WTC11 (cell line): ENCODE measurements at regions not wholly inside any gene's neighbourhood (a gene's known extent, or its start where the extent isn't known, plus 50 kb on each side); places are given as distances from the start of the nearest gene placed in this dataset.

Source experiments
- ATAC-seq: fragments of 200-7000 bp; cut with Tn5 transposase; 2 replicates; pipeline ENCODE4 v1.10.0; 2021; ENCODE audit warnings: mild to moderate bottlenecking, moderate library complexity
- CTCF ChIA-PET: fragments of 300-600 bp; sonication (Branson Sonifier 250); formaldehyde crosslinking; loops from one replicate; lab custom pipeline; 2021; ENCODE audit warnings: antibody characterized with exemption; lab: Charles Lee
- POLR2A ChIA-PET: fragments of 350-600 bp; sonication (Branson Sonifier 250); formaldehyde crosslinking; loops from one replicate; lab custom pipeline; 2021; ENCODE audit warnings: antibody characterized with exemption; lab: Charles Lee
- DNase-seq: peaks from one replicate; pipeline ENCODE4 v3.0.0; 2021; ENCODE audit warnings: low spot score
- H3K27ac Mint-ChIP-seq: 2 replicates; pipeline ENCODE4 v1.8.0; 2021; ENCODE audit warnings: mixed read lengths
- H3K27me3 Mint-ChIP-seq: 2 replicates; pipeline ENCODE4 v1.8.0; 2021; ENCODE audit warnings: low read depth, mild to moderate bottlenecking, moderate library complexity, mixed read lengths
- H3K36me3 Mint-ChIP-seq: 2 replicates; pipeline ENCODE4 v1.8.0; 2021; ENCODE audit warnings: mixed read lengths
- H3K4me1 Mint-ChIP-seq: 2 replicates; pipeline ENCODE4 v1.8.0; 2022; ENCODE audit warnings: mixed read lengths
- H3K4me3 Mint-ChIP-seq: 2 replicates; pipeline ENCODE4 v1.8.0; 2021; ENCODE audit warnings: mild to moderate bottlenecking, moderate library complexity, mixed read lengths
- H3K9me3 Mint-ChIP-seq: 2 replicates; pipeline ENCODE4 v1.8.0; 2021; ENCODE audit warnings: mixed read lengths
- AR ChIP-seq: fragments of 250-450 bp; sonication (Bioruptor Pico); IDR thresholded peaks from 2 replicates; pipeline ENCODE4 v1.9.0; 2021; ENCODE audit warnings: mild to moderate bottlenecking
- CDX4 ChIP-seq: fragments of 250-450 bp; sonication (Bioruptor Pico); IDR thresholded peaks from 2 replicates; pipeline ENCODE4 v1.9.0; 2021; ENCODE audit warnings: moderate library complexity, mild to moderate bottlenecking, inconsistent platforms, borderline replicate concordance
- ELF4 ChIP-seq: sonication (generic); formaldehyde crosslinking; IDR thresholded peaks from 2 replicates; pipeline ENCODE4 v1.8.1; 2022; ENCODE audit warnings: low read depth, mild to moderate bottlenecking, moderate library complexity, missing genetic modification reagents
- FOXJ3 ChIP-seq: sonication (generic); formaldehyde crosslinking; IDR thresholded peaks from 2 replicates; pipeline ENCODE4 v1.9.0; 2021; ENCODE audit warnings: missing genetic modification reagents, mild to moderate bottlenecking, borderline replicate concordance
- HMGA2 ChIP-seq: fragments of 250-450 bp; sonication (Bioruptor Pico); IDR thresholded peaks from 2 replicates; pipeline ENCODE4 v1.4.0; 2021; ENCODE audit warnings: mild to moderate bottlenecking, moderate library complexity
- JAZF1 ChIP-seq: fragments of 250-450 bp; sonication (Bioruptor Pico); IDR thresholded peaks from 2 replicates; pipeline ENCODE4 v1.9.0; 2021; ENCODE audit warnings: moderate library complexity, mild to moderate bottlenecking, inconsistent platforms
- OVOL2 ChIP-seq: fragments of 250-450 bp; sonication (Bioruptor Pico); IDR thresholded peaks from 2 replicates; pipeline ENCODE4 v1.9.0; 2021; ENCODE audit warnings: mild to moderate bottlenecking, borderline replicate concordance
- SMAD4 ChIP-seq: sonication (generic); formaldehyde crosslinking; IDR thresholded peaks from 2 replicates; pipeline ENCODE4 v1.8.0; 2022; ENCODE audit warnings: mild to moderate bottlenecking, missing genetic modification reagents
- TCF7 ChIP-seq: sonication (generic); formaldehyde crosslinking; IDR thresholded peaks from 2 replicates; pipeline ENCODE4 v1.8.0; 2022; ENCODE audit warnings: mild to moderate bottlenecking, low read depth, missing genetic modification reagents, moderate library complexity
- ZNF219 ChIP-seq: sonication (generic); formaldehyde crosslinking; IDR thresholded peaks from 2 replicates; pipeline ENCODE4 v1.8.0; 2023; ENCODE audit warnings: missing genetic modification reagents, mild to moderate bottlenecking, borderline replicate concordance
- ZNF232 ChIP-seq: sonication (generic); formaldehyde crosslinking; IDR thresholded peaks from 2 replicates; pipeline ENCODE4 v1.8.0; 2022; ENCODE audit warnings: mild to moderate bottlenecking, missing genetic modification reagents
- ZNF263 ChIP-seq: sonication (generic); formaldehyde crosslinking; IDR thresholded peaks from 2 replicates; pipeline ENCODE4 v1.8.1; 2022; ENCODE audit warnings: low read depth, mild to moderate bottlenecking, moderate library complexity, missing genetic modification reagents
- ZNF317 ChIP-seq: sonication (generic); formaldehyde crosslinking; IDR thresholded peaks from 2 replicates; pipeline ENCODE4 v1.8.1; 2023; ENCODE audit warnings: low read depth, mild to moderate bottlenecking, moderate library complexity, missing genetic modification reagents, borderline replicate concordance
- ZNF416 ChIP-seq: fragments of 250-450 bp; sonication (Bioruptor Pico); IDR thresholded peaks from 2 replicates; pipeline ENCODE4 v1.9.0; 2021; ENCODE audit warnings: mild to moderate bottlenecking, inconsistent platforms
- TF ChIP-seq, protein P1 (sequence below): sonication (generic); formaldehyde crosslinking; IDR thresholded peaks from 2 replicates; pipeline ENCODE4 v1.8.1; 2023; ENCODE audit warnings: mild to moderate bottlenecking, missing genetic modification reagents, moderate library complexity
- TF ChIP-seq, protein P2 (sequence below): fragments of 250-450 bp; sonication (Bioruptor Pico); IDR thresholded peaks from 2 replicates; pipeline ENCODE4 v1.8.0; 2021; ENCODE audit warnings: mild to moderate bottlenecking
- TF ChIP-seq, protein P3 (sequence below): sonication (generic); formaldehyde crosslinking; IDR thresholded peaks from 2 replicates; pipeline ENCODE4 v1.8.0; 2023; ENCODE audit warnings: missing genetic modification reagents, mild to moderate bottlenecking, borderline replicate concordance

DNA sequence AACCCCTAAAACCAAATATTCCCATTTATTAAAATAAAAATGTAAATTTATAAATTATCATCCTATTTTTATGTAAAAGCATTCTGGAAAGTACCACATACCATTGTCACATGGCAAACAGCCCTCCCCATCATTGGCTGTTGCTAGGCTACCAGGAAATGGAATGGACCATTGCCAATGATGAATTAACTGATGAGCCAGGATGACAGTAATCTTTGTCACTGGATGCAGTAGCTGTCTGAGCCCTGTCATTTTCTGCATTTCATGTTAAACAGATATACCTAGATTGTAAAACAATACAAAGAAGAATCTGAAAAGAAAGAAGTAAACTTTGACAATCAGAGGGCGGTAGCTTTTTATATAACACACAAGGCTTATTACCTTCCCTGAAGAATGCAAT lies 641.4 kb downstream of the BCL11A start:
- POLR2A ChIA-PET, result no interaction called here
- Mint-ChIP-seq H3K4me3 (no peak overlapping the region), H3K36me3 (no peaks in the 10 kb centered on the region), H3K4me1 (no peaks in the 10 kb centered on the region), H3K27ac (no peak overlapping the region), H3K27me3 (no peaks in the 10 kb centered on the region; the same call in 1 of the 2 replicates), H3K9me3 (no peaks in the 10 kb centered on the region)
- DNase-seq (no peak), ATAC-seq (no peak)
- TF ChIP-seq ZNF263 (CRISPR knock-in tag), result no peak
- TF ChIP-seq, protein P1, sequence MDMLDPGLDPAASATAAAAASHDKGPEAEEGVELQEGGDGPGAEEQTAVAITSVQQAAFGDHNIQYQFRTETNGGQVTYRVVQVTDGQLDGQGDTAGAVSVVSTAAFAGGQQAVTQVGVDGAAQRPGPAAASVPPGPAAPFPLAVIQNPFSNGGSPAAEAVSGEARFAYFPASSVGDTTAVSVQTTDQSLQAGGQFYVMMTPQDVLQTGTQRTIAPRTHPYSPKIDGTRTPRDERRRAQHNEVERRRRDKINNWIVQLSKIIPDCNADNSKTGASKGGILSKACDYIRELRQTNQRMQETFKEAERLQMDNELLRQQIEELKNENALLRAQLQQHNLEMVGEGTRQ, result 0 out of 2 replicates have a peak, but pooled peaks have one; percentile 17
- CTCF ChIA-PET, result no interaction called here

GRCh38 chr2:59910166-59910565 lies 643.3 kb downstream of the BCL11A start:
- Mint-ChIP-seq H3K4me3 (no peak overlapping the region), H3K27me3 (no peaks in the 10 kb centered on the region), H3K4me1 (no peaks in the 10 kb centered on the region), H3K36me3 (no peaks in the 10 kb centered on the region), H3K9me3 (no peaks in the 10 kb centered on the region), H3K27ac (no peak overlapping the region)
- POLR2A ChIA-PET, result no interaction called here
- ATAC-seq (no peak), DNase-seq (no peak)
- CTCF ChIA-PET, result no interaction called here
- TF ChIP-seq TCF7 (CRISPR knock-in tag) (no peak), ZNF416 (CRISPR knock-in tag) (no peak), ELF4 (CRISPR knock-in tag) (no peak), HMGA2 (no peak), CDX4 (CRISPR knock-in tag) (no peak), ZNF263 (CRISPR knock-in tag) (no peak), ZNF317 (CRISPR knock-in tag) (no peak), FOXJ3 (CRISPR knock-in tag) (no peak)
- TF ChIP-seq, protein P2, sequence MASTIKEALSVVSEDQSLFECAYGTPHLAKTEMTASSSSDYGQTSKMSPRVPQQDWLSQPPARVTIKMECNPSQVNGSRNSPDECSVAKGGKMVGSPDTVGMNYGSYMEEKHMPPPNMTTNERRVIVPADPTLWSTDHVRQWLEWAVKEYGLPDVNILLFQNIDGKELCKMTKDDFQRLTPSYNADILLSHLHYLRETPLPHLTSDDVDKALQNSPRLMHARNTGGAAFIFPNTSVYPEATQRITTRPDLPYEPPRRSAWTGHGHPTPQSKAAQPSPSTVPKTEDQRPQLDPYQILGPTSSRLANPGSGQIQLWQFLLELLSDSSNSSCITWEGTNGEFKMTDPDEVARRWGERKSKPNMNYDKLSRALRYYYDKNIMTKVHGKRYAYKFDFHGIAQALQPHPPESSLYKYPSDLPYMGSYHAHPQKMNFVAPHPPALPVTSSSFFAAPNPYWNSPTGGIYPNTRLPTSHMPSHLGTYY (CRISPR knock-in tag), result no peak
- TF ChIP-seq, all 79 proteins: peak for 0

- Mint-ChIP-seq H3K9me3 (no peaks in the 10 kb centered on the region), H3K4me3 (no peak overlapping the region), H3K27me3 (no peaks in the 10 kb centered on the region), H3K4me1 (no peaks in the 10 kb centered on the region), H3K27ac (no peak overlapping the region), H3K36me3 (no peaks in the 10 kb centered on the region)
- TF ChIP-seq SMAD4 (CRISPR knock-in tag) (no peak), TCF7 (CRISPR knock-in tag) (no peak), OVOL2 (CRISPR knock-in tag) (no peak), ZNF219 (CRISPR knock-in tag) (no peak)
- TF ChIP-seq, protein P2 (CRISPR knock-in tag), result no peak
- ATAC-seq (no peak), DNase-seq (no peak)
- ChIA-PET CTCF (no interaction called here), POLR2A (no interaction called here)
Measured at GRCh38 chr2:59909147-59909546, 644.3 kb downstream of the BCL11A start.

DNA sequence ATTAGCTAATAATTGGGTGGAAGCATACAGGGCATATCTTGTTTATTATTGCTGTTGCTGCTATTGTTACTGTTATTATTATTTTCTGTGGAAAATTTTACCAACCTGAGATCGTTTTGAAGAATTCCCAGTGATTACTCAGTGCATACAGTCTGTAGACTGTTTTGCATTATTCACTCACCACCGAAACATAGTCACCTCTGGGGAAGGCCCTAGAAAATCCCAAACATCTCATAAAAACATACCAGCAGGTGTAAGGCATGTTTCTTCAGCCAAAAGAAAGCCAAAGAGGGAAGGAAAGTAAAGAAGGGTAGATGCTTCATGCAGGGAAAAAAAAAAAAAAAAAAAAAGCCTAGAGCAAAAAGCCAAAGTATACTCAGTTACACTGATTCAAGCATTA lies 647.7 kb downstream of the BCL11A start:
- POLR2A ChIA-PET, result no interaction called here
- ATAC-seq (no peak), DNase-seq (no peak)
- no peak overlapping the region for H3K4me3 Mint-ChIP-seq
- no peaks in the 10 kb centered on the region for H3K27me3 Mint-ChIP-seq
- H3K36me3 Mint-ChIP-seq, result no peaks in the 10 kb centered on the region
- CTCF ChIA-PET, result no interaction called here
- no peaks in the 10 kb centered on the region for H3K9me3 Mint-ChIP-seq
- H3K4me1 Mint-ChIP-seq, result no peaks in the 10 kb centered on the region
- no peak overlapping the region for H3K27ac Mint-ChIP-seq
- TF ChIP-seq JAZF1 (CRISPR knock-in tag) (no peak), ZNF232 (CRISPR knock-in tag) (no peak), AR (no peak)
- TF ChIP-seq, protein P3, sequence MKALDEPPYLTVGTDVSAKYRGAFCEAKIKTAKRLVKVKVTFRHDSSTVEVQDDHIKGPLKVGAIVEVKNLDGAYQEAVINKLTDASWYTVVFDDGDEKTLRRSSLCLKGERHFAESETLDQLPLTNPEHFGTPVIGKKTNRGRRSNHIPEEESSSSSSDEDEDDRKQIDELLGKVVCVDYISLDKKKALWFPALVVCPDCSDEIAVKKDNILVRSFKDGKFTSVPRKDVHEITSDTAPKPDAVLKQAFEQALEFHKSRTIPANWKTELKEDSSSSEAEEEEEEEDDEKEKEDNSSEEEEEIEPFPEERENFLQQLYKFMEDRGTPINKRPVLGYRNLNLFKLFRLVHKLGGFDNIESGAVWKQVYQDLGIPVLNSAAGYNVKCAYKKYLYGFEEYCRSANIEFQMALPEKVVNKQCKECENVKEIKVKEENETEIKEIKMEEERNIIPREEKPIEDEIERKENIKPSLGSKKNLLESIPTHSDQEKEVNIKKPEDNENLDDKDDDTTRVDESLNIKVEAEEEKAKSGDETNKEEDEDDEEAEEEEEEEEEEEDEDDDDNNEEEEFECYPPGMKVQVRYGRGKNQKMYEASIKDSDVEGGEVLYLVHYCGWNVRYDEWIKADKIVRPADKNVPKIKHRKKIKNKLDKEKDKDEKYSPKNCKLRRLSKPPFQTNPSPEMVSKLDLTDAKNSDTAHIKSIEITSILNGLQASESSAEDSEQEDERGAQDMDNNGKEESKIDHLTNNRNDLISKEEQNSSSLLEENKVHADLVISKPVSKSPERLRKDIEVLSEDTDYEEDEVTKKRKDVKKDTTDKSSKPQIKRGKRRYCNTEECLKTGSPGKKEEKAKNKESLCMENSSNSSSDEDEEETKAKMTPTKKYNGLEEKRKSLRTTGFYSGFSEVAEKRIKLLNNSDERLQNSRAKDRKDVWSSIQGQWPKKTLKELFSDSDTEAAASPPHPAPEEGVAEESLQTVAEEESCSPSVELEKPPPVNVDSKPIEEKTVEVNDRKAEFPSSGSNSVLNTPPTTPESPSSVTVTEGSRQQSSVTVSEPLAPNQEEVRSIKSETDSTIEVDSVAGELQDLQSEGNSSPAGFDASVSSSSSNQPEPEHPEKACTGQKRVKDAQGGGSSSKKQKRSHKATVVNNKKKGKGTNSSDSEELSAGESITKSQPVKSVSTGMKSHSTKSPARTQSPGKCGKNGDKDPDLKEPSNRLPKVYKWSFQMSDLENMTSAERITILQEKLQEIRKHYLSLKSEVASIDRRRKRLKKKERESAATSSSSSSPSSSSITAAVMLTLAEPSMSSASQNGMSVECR (CRISPR knock-in tag), result no peak
